ENCODE measurements at regions not wholly inside any gene's neighbourhood (a gene's known extent, or its start where the extent isn't known, plus 50 kb on each side); places are given as distances from the start of the nearest gene placed in this dataset.

DNA sequence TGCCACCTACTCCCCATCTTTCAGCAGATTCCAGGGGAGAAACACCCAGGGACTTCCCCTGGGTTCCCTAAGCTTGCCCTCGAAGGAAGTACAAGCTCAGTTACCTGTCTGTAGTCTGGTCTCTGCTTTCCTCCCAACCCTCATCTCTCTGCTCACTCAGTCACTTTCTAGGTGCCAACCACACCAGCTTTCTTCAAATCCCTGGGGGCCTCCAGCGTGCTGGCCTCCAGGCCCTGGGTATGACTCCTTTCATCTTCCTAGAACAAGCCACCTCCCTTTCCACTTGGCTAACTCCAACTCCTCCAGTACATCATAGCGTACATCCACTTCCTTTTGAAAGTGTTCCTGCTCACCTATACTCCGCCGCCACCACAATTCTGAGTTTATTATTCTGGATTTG lies 222.6 kb downstream of the SNX18 start:
- no peak overlapping the region for H3K4me3 Mint-ChIP-seq
- H3K4me1 Mint-ChIP-seq (ENCODE audit: low read depth in 2 of 2): peaks cover 30 to 55% of the 10 kb centered on the region in 2 donors
- no peak overlapping the region for H3K27ac Mint-ChIP-seq
- no peak for ATAC-seq
- H3K9me3 Mint-ChIP-seq: no peaks in the 10 kb centered on the region
- no peak for DNase-seq (ENCODE audit: low spot score)
- H3K27me3 Mint-ChIP-seq: peaks cover 2 to 6% of the 10 kb centered on the region in 2 donors
- no peaks in the 10 kb centered on the region for H3K36me3 Mint-ChIP-seq

DNA sequence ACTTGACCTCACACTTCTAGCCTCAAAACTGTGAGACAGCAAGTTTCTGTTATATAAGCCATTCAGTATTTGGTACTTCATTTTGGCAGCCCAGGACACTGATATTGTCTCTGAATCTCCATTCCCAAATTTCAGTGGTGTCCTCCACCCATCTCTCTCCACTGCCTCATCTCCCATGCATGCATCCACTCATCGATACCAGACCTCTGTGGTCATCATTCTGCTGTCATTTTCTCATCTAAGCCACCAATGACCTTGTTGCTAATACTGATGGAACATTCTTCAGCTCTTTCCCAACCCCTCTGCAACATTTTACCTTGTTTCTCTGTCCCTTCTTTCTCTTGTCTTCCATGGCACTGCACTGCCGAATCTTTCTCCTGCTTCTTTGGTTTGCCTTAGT lies 221.8 kb downstream of the SNX18 start:
- ATAC-seq: no peak
- peaks cover 25 to 48% of the 10 kb centered on the region in 2 donors for H3K4me1 Mint-ChIP-seq (ENCODE audit: low read depth in 2 of 2)
- no peak overlapping the region for H3K4me3 Mint-ChIP-seq
- peaks cover 2 to 6% of the 10 kb centered on the region in 2 donors for H3K27me3 Mint-ChIP-seq
- H3K36me3 Mint-ChIP-seq: no peaks in the 10 kb centered on the region
- DNase-seq (ENCODE audit: low spot score): no peak
- peak overlapping the region in 1 of 2 donors; percentile 0 for H3K27ac Mint-ChIP-seq
- H3K9me3 Mint-ChIP-seq: no peaks in the 10 kb centered on the region

DNA sequence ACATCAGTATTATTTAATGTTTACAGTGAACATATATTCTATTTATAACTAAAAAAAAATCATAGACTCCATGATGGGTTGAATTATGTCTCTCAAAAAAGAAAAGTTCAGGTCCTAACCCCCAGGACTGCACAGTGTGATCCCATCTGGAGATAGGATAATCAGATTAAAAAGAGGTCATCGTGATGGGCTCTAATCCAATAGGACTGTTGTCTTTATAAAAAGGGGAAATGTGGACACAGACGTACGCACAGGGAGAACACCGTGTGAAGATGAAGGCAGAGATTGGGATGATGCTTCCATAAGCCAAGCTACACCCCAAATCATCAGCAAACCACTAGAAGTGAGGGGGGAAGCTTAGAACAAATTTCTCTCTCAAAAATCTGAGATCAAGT lies 221.4 kb downstream of the SNX18 start:
- no peaks in the 10 kb centered on the region for H3K36me3 Mint-ChIP-seq
- H3K27me3 Mint-ChIP-seq: peaks cover 2 to 6% of the 10 kb centered on the region in 2 donors
- no peak overlapping the region for H3K27ac Mint-ChIP-seq
- no peaks in the 10 kb centered on the region for H3K9me3 Mint-ChIP-seq
- peaks cover 22 to 44% of the 10 kb centered on the region in 2 donors for H3K4me1 Mint-ChIP-seq (ENCODE audit: low read depth in 2 of 2)
- H3K4me3 Mint-ChIP-seq: no peak overlapping the region
- ATAC-seq: no peak
- no peak for DNase-seq (ENCODE audit: low spot score)

DNA sequence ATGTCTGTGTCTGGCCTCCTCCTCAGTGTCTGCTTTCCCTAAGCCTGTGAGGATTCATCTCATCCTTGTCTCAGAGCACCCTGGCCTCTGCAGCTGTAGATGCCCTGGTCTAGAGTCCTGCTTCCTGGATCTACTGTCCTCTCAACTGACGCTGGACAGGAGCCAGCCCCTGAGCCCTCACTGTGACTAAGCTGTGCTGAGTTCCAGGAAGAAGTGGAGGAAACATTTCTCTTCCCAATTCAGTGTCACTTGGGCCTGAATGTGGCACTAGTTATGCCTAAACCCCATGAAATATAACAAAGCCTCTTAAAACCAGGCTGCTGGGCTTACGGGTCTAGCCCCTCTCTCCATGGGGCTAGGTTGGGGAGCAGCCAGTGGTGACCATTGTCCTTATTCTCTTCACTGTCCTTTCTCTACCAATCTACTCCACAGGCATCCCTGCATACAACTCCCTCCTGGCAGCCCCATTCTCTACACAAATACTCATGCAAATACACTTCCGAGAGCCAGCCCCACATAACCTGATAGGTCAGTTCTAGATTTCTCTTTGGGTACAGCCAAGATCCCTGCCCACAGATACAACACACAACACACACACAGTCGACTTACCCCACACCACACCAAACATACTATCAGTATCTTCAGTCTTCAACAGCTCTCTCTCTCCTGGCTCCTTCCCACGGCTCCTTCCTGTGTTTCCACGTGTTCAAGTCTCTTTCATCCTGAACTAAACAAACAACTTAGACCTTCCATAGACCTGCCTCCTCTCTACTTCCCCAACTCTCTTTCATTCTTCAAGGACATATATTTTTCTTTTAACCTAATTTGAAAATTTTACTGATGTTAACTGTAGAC lies 220.8 kb downstream of the SNX18 start:
- Mint-ChIP-seq H3K9me3 (no peaks in the 10 kb centered on the region), H3K27me3 (peaks cover 2 to 9% of the 10 kb centered on the region in 2 donors), H3K4me3 (no peak overlapping the region), H3K4me1 (ENCODE audit: low read depth in 2 of 2) (peaks cover 21 to 38% of the 10 kb centered on the region in 2 donors), H3K27ac (no peak overlapping the region), H3K36me3 (peaks cover 3% of the 10 kb centered on the region)
- DNase-seq (ENCODE audit: low spot score) (no peak), ATAC-seq (no peak)

DNA sequence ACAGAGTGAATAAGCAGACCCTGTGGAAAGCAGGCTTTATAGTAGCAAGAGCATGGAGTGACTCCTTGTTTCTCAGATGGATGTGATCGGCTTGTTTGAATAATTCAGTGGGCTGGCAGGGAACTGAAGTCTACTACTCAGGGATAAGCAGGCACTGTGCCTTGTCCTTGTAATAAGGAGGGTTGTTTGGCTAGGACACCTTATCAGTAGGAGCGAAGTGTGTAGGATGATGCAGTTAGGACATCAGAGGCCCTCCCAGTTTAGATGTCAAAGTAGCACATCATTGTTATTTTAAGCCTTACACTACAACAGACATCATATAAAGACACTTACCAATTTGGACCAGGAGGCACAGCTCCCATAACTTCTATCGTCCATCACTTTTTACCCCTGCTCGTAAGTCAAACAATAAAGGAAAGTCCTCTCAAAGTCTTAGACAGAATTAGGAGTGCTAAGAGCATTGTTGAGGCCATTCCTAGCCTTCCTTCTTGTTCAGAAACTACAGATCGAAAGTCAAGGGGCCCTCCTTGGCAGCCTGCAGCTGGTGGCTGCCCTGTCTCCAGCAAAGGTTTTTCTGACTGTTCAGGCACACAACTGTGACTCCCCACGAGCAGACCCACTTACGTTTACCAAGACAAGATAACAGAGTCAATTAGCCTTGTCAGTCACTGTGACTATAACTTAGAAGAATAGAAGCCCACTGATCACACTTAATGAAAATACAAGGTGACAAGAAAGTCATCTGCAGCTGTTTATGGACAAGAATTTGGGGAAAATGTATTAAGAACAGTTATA lies 218.6 kb downstream of the SNX18 start:
- Mint-ChIP-seq H3K27me3 (peaks cover 2 to 16% of the 10 kb centered on the region in 2 donors), H3K36me3 (peaks cover 9% of the 10 kb centered on the region), H3K4me3 (no peak overlapping the region), H3K9me3 (no peaks in the 10 kb centered on the region), H3K4me1 (ENCODE audit: low read depth in 2 of 2) (peaks cover 18 to 32% of the 10 kb centered on the region in 2 donors), H3K27ac (no peak overlapping the region)
- DNase-seq (ENCODE audit: low spot score): no peak
- no peak for ATAC-seq

DNA sequence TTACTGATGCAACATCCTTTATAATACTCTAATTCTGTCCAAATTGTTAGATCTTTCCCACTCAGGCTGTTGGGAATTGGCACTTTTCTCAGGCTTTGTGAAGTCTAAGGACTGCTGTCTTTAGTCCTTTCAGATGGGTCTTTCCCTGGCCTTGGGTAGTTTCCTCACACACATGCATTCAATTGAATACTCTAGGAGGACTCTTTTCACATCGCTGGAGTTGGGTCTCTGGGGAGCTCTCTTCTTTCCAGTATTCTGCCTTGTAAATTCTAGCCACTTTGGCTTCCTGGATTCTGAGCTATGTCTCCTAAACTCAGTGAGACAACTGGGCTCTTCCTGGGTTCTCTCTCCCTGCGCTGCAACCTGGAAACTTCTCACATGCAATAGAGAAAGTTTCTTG lies 215.5 kb downstream of the SNX18 start:
- H3K36me3 Mint-ChIP-seq: peaks cover 9% of the 10 kb centered on the region
- no peak overlapping the region for H3K4me3 Mint-ChIP-seq
- H3K27me3 Mint-ChIP-seq: peaks cover 0 to 19% of the 10 kb centered on the region in 2 donors
- DNase-seq (ENCODE audit: low spot score) (no peak), ATAC-seq (no peak)
- peaks cover 0 to 3% of the 10 kb centered on the region in 2 donors for H3K4me1 Mint-ChIP-seq (ENCODE audit: low read depth in 2 of 2)
- no peaks in the 10 kb centered on the region for H3K9me3 Mint-ChIP-seq
- no peak overlapping the region for H3K27ac Mint-ChIP-seq

DNA sequence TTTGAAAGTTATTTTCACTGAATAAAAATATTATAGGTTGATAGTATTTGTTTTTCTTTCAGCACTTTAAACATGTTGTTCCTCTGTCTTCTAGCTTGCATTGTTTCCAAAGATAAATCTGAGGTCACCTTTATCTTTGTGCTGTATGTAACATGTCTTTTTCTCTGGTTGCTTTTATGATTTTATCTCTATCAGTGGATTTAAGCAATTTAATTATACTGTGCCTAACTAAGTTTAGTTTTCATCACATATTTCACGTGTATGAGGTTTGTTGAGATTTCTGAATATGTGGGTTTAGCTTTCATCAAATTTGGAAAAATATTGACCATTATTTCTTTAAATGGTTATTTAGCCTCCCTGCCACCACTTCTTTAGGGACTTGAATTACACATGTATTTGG lies 214.5 kb downstream of the SNX18 start:
- H3K36me3 Mint-ChIP-seq: peaks cover 9% of the 10 kb centered on the region
- no peaks in the 10 kb centered on the region for H3K4me1 Mint-ChIP-seq (ENCODE audit: low read depth in 2 of 2)
- no peak for DNase-seq (ENCODE audit: low spot score)
- H3K9me3 Mint-ChIP-seq: no peaks in the 10 kb centered on the region
- no peak for ATAC-seq
- H3K4me3 Mint-ChIP-seq: no peak overlapping the region
- no peak overlapping the region for H3K27ac Mint-ChIP-seq
- H3K27me3 Mint-ChIP-seq: peaks cover 3 to 23% of the 10 kb centered on the region in 2 donors

DNA sequence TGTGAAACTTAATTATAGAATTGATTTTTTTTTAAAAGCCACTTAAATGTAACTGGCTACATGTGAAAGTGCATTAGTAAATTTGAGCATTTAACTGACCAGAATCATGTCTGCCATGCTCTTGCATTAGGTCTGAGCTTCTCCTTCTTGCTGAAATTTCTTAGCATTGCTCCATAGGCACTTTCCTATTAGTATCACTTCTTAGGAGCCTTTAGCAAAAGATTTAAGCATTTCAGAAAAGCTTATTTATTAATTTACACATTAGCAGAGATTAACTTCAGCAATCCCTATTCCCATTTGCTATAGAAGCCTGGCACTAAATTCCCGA lies 211.0 kb downstream of the SNX18 start:
- H3K27ac Mint-ChIP-seq: peak overlapping the region in 1 of 2 donors; percentile 47
- H3K36me3 Mint-ChIP-seq: peaks cover 9% of the 10 kb centered on the region
- H3K4me1 Mint-ChIP-seq (ENCODE audit: low read depth in 2 of 2): no peaks in the 10 kb centered on the region
- peaks cover 3 to 15% of the 10 kb centered on the region in 2 donors for H3K27me3 Mint-ChIP-seq
- ATAC-seq: no peak
- H3K9me3 Mint-ChIP-seq: no peaks in the 10 kb centered on the region
- no peak for DNase-seq (ENCODE audit: low spot score)
- no peak overlapping the region for H3K4me3 Mint-ChIP-seq

DNA sequence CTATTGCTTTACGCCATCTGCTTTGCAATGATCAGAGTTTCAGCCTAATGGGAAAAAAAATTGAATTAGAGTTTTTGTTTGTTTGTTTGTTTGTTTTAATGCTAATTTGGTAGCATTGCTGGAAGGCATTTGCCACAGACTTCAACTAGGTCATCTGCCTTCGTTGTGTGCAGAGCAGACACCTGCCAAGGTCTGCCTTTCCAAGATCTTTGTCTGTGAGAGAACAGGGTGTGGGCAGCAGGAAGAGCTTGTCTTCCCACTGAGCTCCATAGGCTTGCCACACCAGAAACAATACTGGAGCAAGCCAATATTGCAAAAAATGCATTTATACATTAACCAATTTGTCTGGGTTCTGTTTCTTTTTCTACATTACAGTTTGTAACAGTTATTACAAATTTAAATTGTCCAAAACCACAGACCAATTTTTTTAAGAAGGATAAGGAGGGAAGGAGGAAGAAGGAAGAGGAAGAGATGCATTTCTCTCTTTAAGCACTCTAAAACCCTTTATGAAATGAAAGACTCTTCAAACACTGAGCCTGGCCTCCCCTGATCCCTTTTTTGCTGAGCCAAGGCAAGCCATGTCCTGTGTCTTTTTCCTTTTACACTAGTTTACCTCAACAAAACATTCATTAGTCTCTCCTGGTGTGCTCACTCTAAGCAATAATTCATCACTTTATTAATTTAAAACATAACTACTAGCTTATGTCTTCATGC lies 210.5 kb downstream of the SNX18 start:
- no peak for ATAC-seq
- Mint-ChIP-seq H3K36me3 (peaks cover 4% of the 10 kb centered on the region), H3K4me1 (ENCODE audit: low read depth in 2 of 2) (peaks cover 0 to under 1% of the 10 kb centered on the region in 2 donors), H3K27ac (peak overlapping the region in 1 of 2 donors; percentile 47), H3K9me3 (peaks cover under 1% of the 10 kb centered on the region), H3K4me3 (no peak overlapping the region), H3K27me3 (peaks cover 3 to 10% of the 10 kb centered on the region in 2 donors)
- no peak for DNase-seq (ENCODE audit: low spot score)

DNA sequence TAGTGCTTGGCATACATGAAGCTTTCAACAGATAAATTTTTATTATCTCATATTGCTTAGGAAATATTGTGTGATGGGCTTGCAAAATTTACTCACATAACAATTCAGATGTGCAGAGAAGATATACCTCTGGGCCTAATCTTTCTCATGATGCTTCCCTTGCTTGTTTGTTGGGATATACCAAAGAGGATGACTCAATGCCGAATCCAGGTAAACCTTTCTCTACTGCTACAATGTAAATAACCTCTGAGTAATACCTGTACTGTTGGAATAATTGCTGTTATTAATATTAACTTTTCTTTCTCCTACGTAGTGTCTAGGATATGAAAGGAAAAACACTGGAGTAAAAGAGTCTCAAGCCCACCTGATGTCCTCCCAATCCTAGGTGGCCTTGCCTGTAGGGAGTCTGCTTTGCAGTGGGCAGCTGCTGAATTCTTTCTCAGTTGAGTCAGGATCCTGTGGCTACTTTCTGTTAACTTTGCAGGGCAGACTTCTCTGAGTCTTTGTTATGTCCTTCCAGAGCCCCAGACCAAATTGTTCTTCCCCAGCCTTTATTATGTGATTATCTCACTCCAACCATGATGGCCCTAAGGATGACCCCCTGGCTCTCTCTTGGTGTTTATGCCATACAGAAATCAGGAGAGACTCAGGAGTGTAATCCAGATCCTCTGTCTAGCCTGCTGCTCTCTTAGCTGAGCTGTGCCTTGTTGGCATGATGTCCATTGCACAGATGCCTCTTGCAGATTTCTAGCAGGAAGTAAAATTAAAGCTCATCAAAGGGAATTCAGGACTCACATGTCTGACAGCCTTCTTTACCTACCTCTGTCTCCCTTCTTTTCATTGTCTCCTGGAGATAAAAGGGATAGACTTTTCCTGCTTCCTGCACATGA lies 208.1 kb downstream of the SNX18 start:
- H3K27ac Mint-ChIP-seq: no peak overlapping the region
- peaks cover 3 to 6% of the 10 kb centered on the region in 2 donors for H3K27me3 Mint-ChIP-seq
- no peak overlapping the region for H3K4me3 Mint-ChIP-seq
- ATAC-seq (no peak), DNase-seq (ENCODE audit: low spot score) (no peak)
- no peaks in the 10 kb centered on the region for H3K36me3 Mint-ChIP-seq
- peaks cover 2% of the 10 kb centered on the region for H3K9me3 Mint-ChIP-seq
- peaks cover under 1 to 4% of the 10 kb centered on the region in 2 donors for H3K4me1 Mint-ChIP-seq (ENCODE audit: low read depth in 2 of 2)

DNA sequence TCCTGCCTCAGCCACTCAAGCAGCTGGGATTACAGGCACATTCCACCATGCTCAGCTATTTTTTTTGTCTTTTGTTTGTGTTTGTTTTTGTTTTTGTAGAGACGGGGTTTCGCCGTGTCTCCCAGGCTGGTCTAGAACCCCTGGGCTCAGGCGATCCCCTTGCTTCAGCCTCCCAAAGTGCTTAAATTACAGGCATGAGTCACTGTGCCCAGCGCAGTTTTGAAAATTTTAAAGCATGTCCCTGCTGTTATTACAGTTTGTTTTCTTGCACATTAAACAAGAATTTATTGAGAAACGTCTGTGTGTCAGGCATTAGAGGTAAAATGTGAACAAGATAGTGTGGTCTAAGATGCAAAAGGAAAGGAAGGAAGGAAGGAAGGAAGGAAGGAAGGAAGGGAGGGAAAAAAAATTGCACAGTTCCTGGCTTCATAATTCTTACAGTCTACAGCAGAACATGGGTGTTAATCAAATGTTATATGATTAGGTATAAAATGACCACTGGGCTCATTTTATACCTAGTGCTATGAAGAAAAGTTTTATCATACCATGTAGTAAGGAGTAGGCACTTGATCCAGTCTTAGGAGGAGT lies 205.4 kb downstream of the SNX18 start:
- peaks cover 2% of the 10 kb centered on the region in 2 donors for H3K27me3 Mint-ChIP-seq
- H3K4me3 Mint-ChIP-seq: no peak overlapping the region
- H3K36me3 Mint-ChIP-seq: no peaks in the 10 kb centered on the region
- peaks cover 2% of the 10 kb centered on the region for H3K9me3 Mint-ChIP-seq
- DNase-seq (ENCODE audit: low spot score) (no peak), ATAC-seq (no peak)
- H3K4me1 Mint-ChIP-seq (ENCODE audit: low read depth in 2 of 2): peaks cover 4 to 13% of the 10 kb centered on the region in 2 donors
- H3K27ac Mint-ChIP-seq: no peak overlapping the region

DNA sequence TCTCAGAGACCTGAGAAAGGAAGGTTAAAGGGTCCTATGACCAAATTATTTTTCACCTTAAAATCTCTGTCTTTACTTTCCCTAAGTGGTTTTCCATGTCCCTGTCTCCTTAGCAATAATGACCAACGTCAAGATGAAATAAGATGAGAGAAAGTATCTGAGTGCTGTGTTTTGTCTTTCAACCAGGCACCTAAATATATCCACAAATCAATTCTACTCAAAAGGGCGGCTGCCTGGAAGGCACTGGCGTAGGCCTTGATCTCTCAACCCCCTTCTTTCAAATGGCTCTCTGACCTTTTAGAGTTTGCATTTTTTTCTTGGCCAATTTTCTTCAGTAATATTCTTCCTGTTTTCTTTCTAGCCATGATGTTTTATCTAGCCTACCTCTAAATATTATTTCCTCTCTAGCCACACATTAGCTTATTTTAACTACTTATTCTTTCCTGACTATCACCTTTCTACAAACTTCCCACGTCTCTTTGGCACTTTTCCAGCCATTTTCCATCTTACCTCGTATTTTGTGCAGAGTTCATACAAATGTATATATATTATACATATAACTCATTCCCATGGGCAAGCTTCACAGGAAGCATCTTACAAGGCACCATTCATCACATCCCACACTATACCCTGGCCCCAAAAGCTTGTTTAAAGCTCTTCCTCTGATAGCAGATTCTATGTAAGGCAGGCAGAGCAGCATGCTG lies 204.5 kb downstream of the SNX18 start:
- H3K9me3 Mint-ChIP-seq: peaks cover 2% of the 10 kb centered on the region
- DNase-seq (ENCODE audit: low spot score): no peak
- H3K4me3 Mint-ChIP-seq: no peak overlapping the region
- H3K4me1 Mint-ChIP-seq (ENCODE audit: low read depth in 2 of 2): peaks cover 7 to 22% of the 10 kb centered on the region in 2 donors
- H3K27ac Mint-ChIP-seq: no peak overlapping the region
- no peaks in the 10 kb centered on the region for H3K27me3 Mint-ChIP-seq
- H3K36me3 Mint-ChIP-seq: peaks cover under 1% of the 10 kb centered on the region
- ATAC-seq: no peak

All from natural killer cell treated with Interleukin-12 subunit alpha and Interleukin-12 subunit beta and Interleukin-15 and Interleukin-18, amount 100 ng/mL, for 72 hours (primary cell).